SK-N-SH (cell line): ENCODE measurements at regions not wholly inside any gene's neighbourhood (a gene's known extent, or its start where the extent isn't known, plus 50 kb on each side); places are given as distances from the start of the nearest gene placed in this dataset.

Source experiments
- CTCF ChIA-PET: fragments of 300-600, 350-600 bp; formaldehyde crosslinking; extraction: SDS; loops from one replicate; lab custom pipeline; 2021; lab: Yijun Ruan, JAX
- POLR2A ChIA-PET: fragments of 350-600 bp; sonication (Branson Sonifier 250); formaldehyde crosslinking; extraction: SDS; loops from one replicate; lab custom pipeline; 2020; ENCODE audit warnings: antibody characterized with exemption, inconsistent platforms; lab: Yijun Ruan, JAX
- DNase-seq: peaks from one replicate; pipeline ENCODE4 v3.0.0; 2012
- H2AFZ ChIP-seq: fragments of 200-600 bp; sonication (generic); 2 replicates; pipeline ENCODE4 v1.8.1; 2016; ENCODE audit warnings: antibody characterized with exemption, mild to moderate bottlenecking, low read depth
- H3F3A ChIP-seq: fragments of 200-600 bp; sonication (generic); replicated peaks from 2 replicates; pipeline ENCODE3; 2016; ENCODE audit warnings: antibody characterized with exemption, mild to moderate bottlenecking; ENCODE audit not compliant: insufficient read depth
- H3K27ac ChIP-seq, 2 experiments: fragments of 200-500 bp in 1 of 2; fragments of 200-600 bp in 1 of 2; sonication (Bioruptor generic) in 1 of 2; sonication (generic), shearing (Covaris generic) in 1 of 2; 2 replicates each; pipeline versions ENCODE4 v1.5.1 to v1.6.1; 2014 to 2016; ENCODE audit warnings: low read depth in 2 of 2, inconsistent platforms in 1 of 2, low read length in 1 of 2, mild to moderate bottlenecking in 1 of 2, mixed read lengths in 1 of 2
- H3K27me3 ChIP-seq: fragments of 200-600 bp; sonication (generic), shearing (Covaris generic); 2 replicates; pipeline ENCODE4 v1.6.1; 2016; ENCODE audit warnings: mixed run types; ENCODE audit not compliant: insufficient read depth
- H3K36me3 ChIP-seq, 2 experiments: fragments of 200-500 bp in 1 of 2; fragments of 200-600 bp in 1 of 2; sonication (Bioruptor generic) in 1 of 2; sonication (generic) in 1 of 2; replicated peaks in 1 of 2; 2 replicates each; pipeline versions ENCODE3 to v1.5.1; 2014 to 2016; ENCODE audit warnings: low read length in 1 of 2, mild to moderate bottlenecking in 1 of 2; ENCODE audit not compliant: insufficient read depth in 2 of 2, control insufficient read depth in 1 of 2
- H3K4me1 ChIP-seq, 2 experiments: fragments of 200-500 bp in 1 of 2; fragments of 200-600 bp in 1 of 2; sonication (Bioruptor generic) in 1 of 2; sonication (generic), shearing (Covaris generic) in 1 of 2; 2 replicates each; pipeline versions ENCODE4 v1.5.1 to v1.6.1; 2014 to 2016; ENCODE audit warnings: low read depth in 1 of 2, low read length in 1 of 2, mixed run types in 1 of 2; ENCODE audit not compliant: insufficient read depth in 2 of 2, control insufficient read depth in 1 of 2
- H3K4me2 ChIP-seq: fragments of 200-600 bp; sonication (generic), shearing (Covaris generic); 2 replicates; pipeline ENCODE4 v1.6.1; 2017; ENCODE audit warnings: mixed run types
- H3K4me3 ChIP-seq, 2 experiments: fragments of 200-500 bp in 1 of 2; fragments of 200-600 bp in 1 of 2; sonication (Bioruptor generic) in 1 of 2; sonication (generic), shearing (Covaris generic) in 1 of 2; 2 replicates each; pipeline versions ENCODE4 v1.5.1 to v1.8.1; 2014 to 2016; ENCODE audit warnings: low read depth in 2 of 2, inconsistent platforms in 1 of 2, low read length in 1 of 2, mild to moderate bottlenecking in 1 of 2, mixed read lengths in 1 of 2, moderate library complexity in 1 of 2
- H3K79me2 ChIP-seq: fragments of 200-600 bp; sonication (generic); 2 replicates; pipeline ENCODE4 v1.8.1; 2017; ENCODE audit warnings: mild to moderate bottlenecking; ENCODE audit not compliant: insufficient read depth
- H3K9ac ChIP-seq: fragments of 200-600 bp; sonication (generic); 2 replicates; pipeline ENCODE4 v1.6.1; 2017; ENCODE audit warnings: mixed run types
- H3K9me2 ChIP-seq: fragments of 200-600 bp; sonication (generic); 2 replicates; pipeline ENCODE4 v1.6.1; 2017; ENCODE audit warnings: mixed run types
- H3K9me3 ChIP-seq: fragments of 200-600 bp; sonication (generic); 2 replicates; pipeline ENCODE4 v1.6.1; 2017; ENCODE audit warnings: mixed run types, mild to moderate bottlenecking, moderate library complexity
- H4K20me1 ChIP-seq: fragments of 200-600 bp; sonication (generic); 2 replicates; pipeline ENCODE4 v1.6.1; 2017; ENCODE audit warnings: mild to moderate bottlenecking, mixed run types; ENCODE audit not compliant: insufficient read depth
- EP300 ChIP-seq, 2 experiments: IDR thresholded peaks; 2 replicates each; pipeline versions ENCODE4 v1.4.0 to v1.6.1; 2012; ENCODE audit warnings: borderline replicate concordance in 1 of 2, low read depth in 1 of 2, low read length in 1 of 2
- FOXJ3 ChIP-seq: sonication (generic); formaldehyde crosslinking; IDR thresholded peaks from 2 replicates; pipeline ENCODE4 v1.5.1; 2020; ENCODE audit warnings: mild to moderate bottlenecking, missing genetic modification reagents
- GABPA ChIP-seq: IDR thresholded peaks from 2 replicates; pipeline ENCODE4 v1.4.0; 2012; ENCODE audit warnings: low read depth, mild to moderate bottlenecking
- JUND ChIP-seq: IDR thresholded peaks from 2 replicates; pipeline ENCODE4 v1.4.0; 2012
- MXI1 ChIP-seq: IDR thresholded peaks from 2 replicates; pipeline ENCODE4 v1.6.1; 2012; ENCODE audit warnings: mild to moderate bottlenecking, low read depth, low read length, improper control_type of control experiment
- NRF1 ChIP-seq: IDR thresholded peaks from 2 replicates; pipeline ENCODE4 v1.6.1; 2012; ENCODE audit warnings: low read depth, mild to moderate bottlenecking, low read length
- SMC3 ChIP-seq: IDR thresholded peaks from 2 replicates; pipeline ENCODE4 v1.6.1; 2012; ENCODE audit warnings: low read depth, low read length, improper control_type of control experiment
- TAF1 ChIP-seq: IDR thresholded peaks from 2 replicates; pipeline ENCODE4 v1.6.1; 2012; ENCODE audit warnings: low read depth, mild to moderate bottlenecking, low read length, moderate library complexity, borderline replicate concordance
- TEAD4 ChIP-seq: IDR thresholded peaks from 2 replicates; pipeline ENCODE4 v1.4.0; 2012; ENCODE audit warnings: mild to moderate bottlenecking, borderline replicate concordance; ENCODE audit not compliant: insufficient read depth
- USF1 ChIP-seq: IDR thresholded peaks from 2 replicates; pipeline ENCODE4 v1.4.0; 2012; ENCODE audit warnings: low read depth, borderline replicate concordance
- WGBS: methylation state at CpG from one replicate; pipeline ENCODE4 v1.1.6; 2017; ENCODE audit warnings: low lambda C conversion rate; 5-methylcytosine and 5-hydroxymethylcytosine counted together
- TF ChIP-seq, protein P1 (sequence below): fragments of 150-350 bp; IDR thresholded peaks from 2 replicates; pipeline ENCODE4 v1.6.1; 2016; ENCODE audit warnings: mild to moderate bottlenecking, low read depth, low read length

DNA sequence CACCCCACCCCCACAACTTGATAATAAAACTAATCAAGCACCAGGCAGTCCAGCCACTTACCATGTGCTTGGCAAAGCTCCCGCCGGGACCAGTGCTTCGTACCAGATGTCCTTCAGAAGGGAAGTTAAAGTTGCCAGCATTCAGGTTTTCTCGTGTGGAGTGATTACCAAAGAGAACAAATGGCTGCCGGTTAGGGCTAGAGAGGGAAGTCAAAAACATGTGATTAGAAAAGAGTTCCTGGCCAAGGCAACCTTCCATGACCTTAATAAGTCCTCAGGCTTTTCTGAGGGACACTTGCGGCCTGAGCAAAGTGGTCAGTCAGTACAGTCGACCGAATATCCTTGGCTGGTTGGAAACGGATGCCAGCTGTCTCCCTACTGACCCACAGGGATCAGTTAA is 67.0 kb downstream of the DNAAF9 start:
- H3K9me2 ChIP-seq: no peaks in the 10 kb centered on the region
- H4K20me1 ChIP-seq: no peaks in the 10 kb centered on the region
- no peaks in the 10 kb centered on the region for H3K79me2 ChIP-seq
- H3K36me3 ChIP-seq: peaks cover 8 to 63% of the 10 kb centered on the region in 2 experiments
- POLR2A ChIA-PET: no interaction called here
- H2AFZ ChIP-seq: no peak overlapping the region
- WGBS: 77% methylated on average over 9 of the region's 9 CpGs
- peak overlapping the region in 1 of 2 experiments; percentile 77; a peak in 2 of 4 replicates for H3K27ac ChIP-seq
- CTCF ChIA-PET: no interaction called here
- H3F3A ChIP-seq: peaks cover 11% of the 10 kb centered on the region
- no peak overlapping the region for H3K4me2 ChIP-seq
- H3K4me3 ChIP-seq: no peak overlapping the region
- H3K9ac ChIP-seq: no peak overlapping the region
- H3K4me1 ChIP-seq: peaks cover 11% of the 10 kb centered on the region in 2 experiments; a peak in 3 of 4 replicates
- H3K9me3 ChIP-seq: no peaks in the 10 kb centered on the region
- peak; percentile 34 for DNase-seq
- no peak for TF ChIP-seq USF1
- no peak for TF ChIP-seq FOXJ3 (CRISPR knock-in tag)
- no peak for TF ChIP-seq TEAD4
- TF ChIP-seq SMC3: no peak
- TF ChIP-seq MXI1: 0 out of 2 replicates have a peak, but pooled peaks have one; percentile 21
- no peak for TF ChIP-seq JUND
- TF ChIP-seq, protein P1, sequence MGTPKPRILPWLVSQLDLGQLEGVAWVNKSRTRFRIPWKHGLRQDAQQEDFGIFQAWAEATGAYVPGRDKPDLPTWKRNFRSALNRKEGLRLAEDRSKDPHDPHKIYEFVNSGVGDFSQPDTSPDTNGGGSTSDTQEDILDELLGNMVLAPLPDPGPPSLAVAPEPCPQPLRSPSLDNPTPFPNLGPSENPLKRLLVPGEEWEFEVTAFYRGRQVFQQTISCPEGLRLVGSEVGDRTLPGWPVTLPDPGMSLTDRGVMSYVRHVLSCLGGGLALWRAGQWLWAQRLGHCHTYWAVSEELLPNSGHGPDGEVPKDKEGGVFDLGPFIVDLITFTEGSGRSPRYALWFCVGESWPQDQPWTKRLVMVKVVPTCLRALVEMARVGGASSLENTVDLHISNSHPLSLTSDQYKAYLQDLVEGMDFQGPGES: no peak
- H3K27me3 ChIP-seq: no peaks in the 10 kb centered on the region

DNA sequence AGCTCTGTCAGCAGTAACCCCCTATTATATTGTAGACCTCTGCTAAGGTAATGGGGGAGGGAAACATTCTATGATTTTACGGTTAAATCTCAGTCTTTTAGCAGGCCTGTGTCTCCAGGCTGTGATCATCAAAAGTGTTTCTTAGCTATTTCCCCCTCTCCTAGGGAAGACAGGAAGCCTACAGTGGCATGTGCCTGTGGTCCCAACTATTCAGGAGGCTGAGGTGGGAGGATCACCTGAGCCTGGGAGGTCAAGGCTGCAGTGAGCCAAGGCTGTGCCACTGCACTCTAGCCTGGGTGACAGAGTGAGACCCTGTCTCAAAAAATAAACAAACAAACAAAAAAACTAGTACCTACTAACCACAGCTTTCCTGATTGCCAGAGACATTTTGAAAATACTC is 67.9 kb downstream of the DNAAF9 start:
- no peak overlapping the region for H3K4me3 ChIP-seq
- peak overlapping the region; percentile 29 to 77; a peak in 3 of 4 replicates for H3K27ac ChIP-seq
- H2AFZ ChIP-seq: no peak overlapping the region
- H3K9me3 ChIP-seq: no peaks in the 10 kb centered on the region
- TF ChIP-seq TAF1 (no peak), EP300 (IDR thresholded peaks at IDR 0.05; ENCODE audit: borderline replicate concordance in 1 of 2, low read depth in 1 of 2, low read length in 1 of 2) (no peak), JUND (no peak), NRF1 (no peak), GABPA (no peak)
- TF ChIP-seq, all 33 proteins: peak for 0
- POLR2A ChIA-PET: no interaction called here
- H3K36me3 ChIP-seq: peaks cover 3 to 63% of the 10 kb centered on the region in 2 experiments
- peaks cover 11% of the 10 kb centered on the region for H3F3A ChIP-seq
- H3K9ac ChIP-seq: no peak overlapping the region
- no peaks in the 10 kb centered on the region for H3K9me2 ChIP-seq
- no peaks in the 10 kb centered on the region for H3K79me2 ChIP-seq
- CTCF ChIA-PET: interaction anchor here (1.1 kb wide), 1 partner anchor 224 kb away, joined by 3 read pairs; no protein-coding TSS in a partner anchor
- WGBS: 100% methylated on average over 1 of the region's 1 CpG
- H4K20me1 ChIP-seq: no peaks in the 10 kb centered on the region
- H3K27me3 ChIP-seq: no peaks in the 10 kb centered on the region
- no peak overlapping the region; the same call in 1 of the 2 replicates for H3K4me2 ChIP-seq
- peaks cover 11% of the 10 kb centered on the region in 2 experiments; a peak in 3 of 4 replicates for H3K4me1 ChIP-seq
- no peak for DNase-seq
